ENCODE measurements at regions not wholly inside any gene's neighbourhood (a gene's known extent, or its start where the extent isn't known, plus 50 kb on each side); places are given as distances from the start of the nearest gene placed in this dataset.
"Not testable (repeated sequence)": the region's sequence is repeated elsewhere in the genome, so short reads cannot be mapped to it uniquely, and the experiment has no call there.

DNA sequence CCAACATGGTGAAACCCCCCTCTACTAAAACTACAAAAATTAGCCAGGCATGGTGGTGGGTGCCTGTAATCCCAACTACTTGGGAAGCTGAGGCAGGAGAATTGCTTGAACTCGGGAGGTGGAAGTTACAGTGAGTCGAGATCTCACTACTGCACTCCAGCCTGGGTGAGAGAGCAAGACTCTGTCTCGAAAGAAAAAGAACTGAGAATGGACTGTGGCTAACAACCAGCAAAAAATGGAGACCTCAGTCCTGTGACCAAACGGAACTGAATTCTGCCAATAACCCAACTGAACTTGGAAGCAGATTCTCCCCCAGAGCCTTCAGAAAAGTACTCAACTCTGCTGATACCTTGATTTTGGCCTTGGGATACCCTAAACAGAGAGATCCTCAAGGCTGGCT lies 604.5 kb downstream of the DOK5 start:
- Histone ChIP-seq H3K27me3 (no peaks in the 10 kb centered on the region), H3K4me3 (no peak overlapping the region), H3K4me1 (no peaks in the 10 kb centered on the region), H3K36me3 (no peaks in the 10 kb centered on the region), H3K9me3 (peaks cover 0 to 13% (median 0%) of the 10 kb centered on the region in 12 donors), H3K27ac (no peak overlapping the region)
- no peak for ATAC-seq
- DNase-seq: no peak
- no peak for TF ChIP-seq POLR2A (IDR thresholded peaks at IDR 0.05)
- TF ChIP-seq, protein P1, sequence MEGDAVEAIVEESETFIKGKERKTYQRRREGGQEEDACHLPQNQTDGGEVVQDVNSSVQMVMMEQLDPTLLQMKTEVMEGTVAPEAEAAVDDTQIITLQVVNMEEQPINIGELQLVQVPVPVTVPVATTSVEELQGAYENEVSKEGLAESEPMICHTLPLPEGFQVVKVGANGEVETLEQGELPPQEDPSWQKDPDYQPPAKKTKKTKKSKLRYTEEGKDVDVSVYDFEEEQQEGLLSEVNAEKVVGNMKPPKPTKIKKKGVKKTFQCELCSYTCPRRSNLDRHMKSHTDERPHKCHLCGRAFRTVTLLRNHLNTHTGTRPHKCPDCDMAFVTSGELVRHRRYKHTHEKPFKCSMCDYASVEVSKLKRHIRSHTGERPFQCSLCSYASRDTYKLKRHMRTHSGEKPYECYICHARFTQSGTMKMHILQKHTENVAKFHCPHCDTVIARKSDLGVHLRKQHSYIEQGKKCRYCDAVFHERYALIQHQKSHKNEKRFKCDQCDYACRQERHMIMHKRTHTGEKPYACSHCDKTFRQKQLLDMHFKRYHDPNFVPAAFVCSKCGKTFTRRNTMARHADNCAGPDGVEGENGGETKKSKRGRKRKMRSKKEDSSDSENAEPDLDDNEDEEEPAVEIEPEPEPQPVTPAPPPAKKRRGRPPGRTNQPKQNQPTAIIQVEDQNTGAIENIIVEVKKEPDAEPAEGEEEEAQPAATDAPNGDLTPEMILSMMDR (IDR thresholded peaks at IDR 0.05): no peak
- WGBS, 4 donors: 72 to 84% (median 77%) methylated on average over 4 of the region's 4 CpGs
- intact Hi-C loops (cut with DNase I): no loop called here

DNA sequence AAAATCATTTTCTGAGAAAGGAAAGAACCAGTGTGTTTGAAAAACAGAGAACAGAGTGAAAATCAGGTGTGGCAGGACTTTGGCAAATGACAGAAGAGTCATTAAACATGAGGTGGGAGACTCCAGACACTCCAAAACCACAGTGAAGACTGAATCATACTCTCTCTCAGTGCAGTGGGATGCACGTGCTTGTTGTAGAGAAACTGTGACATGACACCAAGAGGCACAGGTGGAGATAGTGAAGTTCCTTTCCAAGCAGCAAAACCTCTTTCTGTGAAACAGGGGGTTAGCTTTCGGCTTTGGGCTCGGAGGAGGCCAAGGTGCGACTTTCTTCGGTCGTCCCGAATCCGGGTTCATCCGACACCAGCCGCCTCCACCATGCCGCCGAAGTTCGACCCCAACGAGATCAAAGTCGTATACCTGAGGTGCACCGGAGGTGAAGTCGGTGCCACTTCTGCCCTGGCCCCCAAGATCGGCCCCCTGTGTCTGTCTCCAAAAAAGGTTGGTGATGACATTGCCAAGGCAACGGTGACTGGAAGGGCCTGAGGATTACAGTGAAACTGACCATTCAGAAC lies 599.0 kb downstream of the DOK5 start:
- ATAC-seq; intact Hi-C loops (cut with DNase I): not testable (repeated sequence)
- WGBS, 4 donors: 93 to 95% (median 94%) methylated on average over 19 of the region's 19 CpGs

DNA sequence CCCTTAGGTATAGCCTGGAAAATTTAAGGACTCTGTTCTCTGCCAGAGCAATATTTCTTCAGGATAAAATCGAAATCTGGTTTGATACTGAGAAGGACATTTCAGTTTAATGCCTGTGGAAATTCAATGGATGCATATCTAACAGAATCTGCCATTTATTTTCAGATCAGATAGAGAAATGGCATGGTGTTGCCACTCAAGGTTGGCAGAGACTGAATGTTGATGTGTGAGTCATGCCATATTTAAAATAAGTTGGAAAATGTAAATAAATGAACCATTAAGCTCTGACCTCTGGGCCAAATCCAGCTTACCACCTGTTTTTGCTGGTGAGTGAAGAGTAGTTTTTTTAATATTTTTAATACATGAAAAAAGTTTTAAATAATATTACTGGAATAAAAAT lies 594.6 kb downstream of the DOK5 start:
- Histone ChIP-seq H3K4me1 (no peaks in the 10 kb centered on the region), H3K9me3 (peaks cover 0 to 21% (median 0%) of the 10 kb centered on the region in 12 donors), H3K4me3 (no peak overlapping the region), H3K27ac (no peak overlapping the region), H3K36me3 (no peaks in the 10 kb centered on the region), H3K27me3 (no peaks in the 10 kb centered on the region)
- no peak for TF ChIP-seq POLR2A (IDR thresholded peaks at IDR 0.05)
- TF ChIP-seq, protein P1 (IDR thresholded peaks at IDR 0.05): no peak
- DNase-seq: no peak
- WGBS, 4 donors: 52 to 79% (median 59%) methylated on average over 1 of the region's 1 CpG
- intact Hi-C loops (cut with DNase I): no loop called here
- no peak for ATAC-seq

More for the DNA sequence above, 599.0 kb downstream of the DOK5 start:
- not testable (repeated sequence) for H3K27ac ChIP-seq, DNase-seq, H3K4me3 ChIP-seq, H3K27me3 ChIP-seq, H3K36me3 ChIP-seq, H3K4me1 ChIP-seq
- H3K9me3 ChIP-seq: peaks cover 0 to 18% (median 0%) of the 10 kb centered on the region in 12 donors

DNA sequence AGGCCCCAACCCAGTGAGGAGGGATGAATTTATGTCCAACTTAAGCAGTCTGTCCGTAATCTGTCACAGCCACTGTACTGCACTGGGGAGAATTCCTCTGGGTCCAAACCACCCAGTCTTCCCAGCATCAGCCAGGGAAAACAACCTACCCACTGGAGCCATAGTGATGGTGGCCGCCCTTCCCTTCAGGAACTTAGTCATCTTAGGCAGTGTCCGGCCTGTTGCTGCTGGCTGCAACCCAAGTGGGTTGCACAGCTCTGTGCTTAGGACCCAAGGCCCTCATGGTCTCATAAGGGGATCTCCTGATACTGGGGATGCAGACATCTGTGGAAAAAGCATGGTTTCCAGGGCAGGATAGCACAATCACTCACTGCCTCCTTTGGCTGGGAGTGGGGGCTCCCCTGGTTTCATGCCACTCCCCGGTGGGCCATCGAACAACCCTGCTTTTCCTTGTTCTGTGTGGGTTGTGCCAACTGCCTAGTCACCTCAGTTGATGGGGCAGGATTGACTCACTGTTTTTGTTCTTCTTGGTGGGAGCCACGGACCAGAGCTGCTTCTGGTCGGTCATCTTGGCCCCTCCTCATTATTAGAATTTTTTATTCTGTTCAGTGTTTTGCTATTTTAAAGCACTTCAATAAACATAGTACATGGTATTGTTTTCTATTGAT lies 591.9 kb downstream of the DOK5 start:
- Histone ChIP-seq H3K9me3 (peaks cover 0 to 33% (median 5%) of the 10 kb centered on the region in 12 donors), H3K36me3 (no peaks in the 10 kb centered on the region), H3K4me3 (no peak overlapping the region), H3K27me3 (no peaks in the 10 kb centered on the region), H3K27ac (no peak overlapping the region), H3K4me1 (no peaks in the 10 kb centered on the region)
- WGBS, 4 donors: 74 to 84% (median 77%) methylated on average over 6 to 7 of the region's 7 CpGs
- no peak for TF ChIP-seq POLR2A (IDR thresholded peaks at IDR 0.05)
- TF ChIP-seq, protein P1 (IDR thresholded peaks at IDR 0.05): no peak
- intact Hi-C loops (cut with DNase I): no loop called here
- DNase-seq: peak in 1 of 5 donors; percentile 5
- peak in 2 of 4 donors; percentile 32 to 65 for ATAC-seq
